ENCODE measurements at regions not wholly inside any gene's neighbourhood (a gene's known extent, or its start where the extent isn't known, plus 50 kb on each side); places are given as distances from the start of the nearest gene placed in this dataset.

DNA sequence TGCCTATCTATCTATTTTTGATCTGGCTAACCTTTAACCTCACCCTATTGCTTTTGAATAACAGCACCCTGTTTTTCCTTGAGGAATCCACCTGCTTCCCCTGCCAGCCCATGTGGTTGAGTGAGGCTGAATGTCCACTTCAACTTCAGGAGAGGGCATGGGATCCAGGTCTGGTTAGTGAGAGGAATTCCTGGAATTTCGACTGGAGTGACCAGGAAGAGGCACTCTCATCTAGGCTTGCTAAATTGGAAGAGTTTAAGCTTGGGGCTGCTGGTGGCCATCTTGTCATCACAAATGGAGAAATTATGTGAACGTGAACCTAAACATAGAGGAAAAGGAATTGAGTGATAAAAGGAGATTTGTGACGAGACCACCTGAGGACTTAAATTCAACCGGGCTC lies 322.1 kb downstream of the OSTF1 start:
- TF ChIP-seq, protein P1, sequence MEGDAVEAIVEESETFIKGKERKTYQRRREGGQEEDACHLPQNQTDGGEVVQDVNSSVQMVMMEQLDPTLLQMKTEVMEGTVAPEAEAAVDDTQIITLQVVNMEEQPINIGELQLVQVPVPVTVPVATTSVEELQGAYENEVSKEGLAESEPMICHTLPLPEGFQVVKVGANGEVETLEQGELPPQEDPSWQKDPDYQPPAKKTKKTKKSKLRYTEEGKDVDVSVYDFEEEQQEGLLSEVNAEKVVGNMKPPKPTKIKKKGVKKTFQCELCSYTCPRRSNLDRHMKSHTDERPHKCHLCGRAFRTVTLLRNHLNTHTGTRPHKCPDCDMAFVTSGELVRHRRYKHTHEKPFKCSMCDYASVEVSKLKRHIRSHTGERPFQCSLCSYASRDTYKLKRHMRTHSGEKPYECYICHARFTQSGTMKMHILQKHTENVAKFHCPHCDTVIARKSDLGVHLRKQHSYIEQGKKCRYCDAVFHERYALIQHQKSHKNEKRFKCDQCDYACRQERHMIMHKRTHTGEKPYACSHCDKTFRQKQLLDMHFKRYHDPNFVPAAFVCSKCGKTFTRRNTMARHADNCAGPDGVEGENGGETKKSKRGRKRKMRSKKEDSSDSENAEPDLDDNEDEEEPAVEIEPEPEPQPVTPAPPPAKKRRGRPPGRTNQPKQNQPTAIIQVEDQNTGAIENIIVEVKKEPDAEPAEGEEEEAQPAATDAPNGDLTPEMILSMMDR (IDR thresholded peaks at IDR 0.05), result no peak
- TF ChIP-seq POLR2A (IDR thresholded peaks at IDR 0.05), result no peak

Data from testis (tissue), 2 donors.